GM06990 (cell line): ENCODE measurements at regions not wholly inside any gene's neighbourhood (a gene's known extent, or its start where the extent isn't known, plus 50 kb on each side); places are given as distances from the start of the nearest gene placed in this dataset.

Source experiments
- DNase-seq: peaks from one replicate; pipeline ENCODE4 v3.0.0-alpha.2; 2011; ENCODE audit not compliant: insufficient read length; ENCODE audit errors: extremely low read depth
- H3K27me3 ChIP-seq: replicated peaks from 2 replicates; pipeline ENCODE4 v1.6.0; 2011; ENCODE audit warnings: low read length; ENCODE audit not compliant: control insufficient read depth, insufficient read depth
- H3K36me3 ChIP-seq: 2 replicates; pipeline ENCODE4 v1.5.1; 2011; ENCODE audit warnings: low read length; ENCODE audit not compliant: control insufficient read depth, insufficient read depth
- H3K4me3 ChIP-seq: replicated peaks from 2 replicates; pipeline ENCODE4 v1.5.1; 2011; ENCODE audit warnings: low read depth, mild to moderate bottlenecking, control low read depth, low read length
- TF ChIP-seq, protein P1 (sequence below): IDR thresholded peaks from 2 replicates; pipeline ENCODE4 v1.5.1; 2011; ENCODE audit warnings: low read length, control low read depth, mild to moderate bottlenecking, inconsistent platforms; ENCODE audit not compliant: insufficient read depth, poor library complexity, severe bottlenecking

DNA sequence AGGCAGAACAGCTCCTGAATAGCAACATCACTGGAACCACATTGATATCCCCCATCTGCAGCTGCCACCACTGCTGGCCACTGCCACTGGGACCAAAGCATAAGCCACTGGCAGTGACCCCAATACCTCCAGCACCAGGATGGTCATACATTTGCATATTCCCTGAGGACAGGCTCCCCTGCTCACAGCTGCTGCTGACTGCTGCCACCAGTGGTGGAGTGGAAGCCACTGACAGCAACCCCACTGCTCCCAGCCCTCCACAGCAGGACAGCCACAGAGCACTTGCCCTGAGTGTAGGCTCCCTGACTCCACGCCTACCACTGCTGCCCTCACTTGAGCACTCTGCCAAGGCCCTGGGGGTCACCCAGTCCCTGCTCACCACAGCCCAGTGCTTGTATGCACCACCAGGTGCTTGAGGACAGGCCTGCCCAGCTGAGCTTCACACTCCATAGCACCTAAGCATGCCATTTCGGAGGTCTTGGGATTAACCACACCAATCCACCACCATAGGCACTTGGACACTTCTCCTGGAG is 327.4 kb upstream of the RPS23 start:
- DNase-seq: peak; percentile 3
- no peak overlapping the region for H3K4me3 ChIP-seq
- H3K27me3 ChIP-seq: no peaks in the 10 kb centered on the region
- no peaks in the 10 kb centered on the region for H3K36me3 ChIP-seq
- TF ChIP-seq, protein P1, sequence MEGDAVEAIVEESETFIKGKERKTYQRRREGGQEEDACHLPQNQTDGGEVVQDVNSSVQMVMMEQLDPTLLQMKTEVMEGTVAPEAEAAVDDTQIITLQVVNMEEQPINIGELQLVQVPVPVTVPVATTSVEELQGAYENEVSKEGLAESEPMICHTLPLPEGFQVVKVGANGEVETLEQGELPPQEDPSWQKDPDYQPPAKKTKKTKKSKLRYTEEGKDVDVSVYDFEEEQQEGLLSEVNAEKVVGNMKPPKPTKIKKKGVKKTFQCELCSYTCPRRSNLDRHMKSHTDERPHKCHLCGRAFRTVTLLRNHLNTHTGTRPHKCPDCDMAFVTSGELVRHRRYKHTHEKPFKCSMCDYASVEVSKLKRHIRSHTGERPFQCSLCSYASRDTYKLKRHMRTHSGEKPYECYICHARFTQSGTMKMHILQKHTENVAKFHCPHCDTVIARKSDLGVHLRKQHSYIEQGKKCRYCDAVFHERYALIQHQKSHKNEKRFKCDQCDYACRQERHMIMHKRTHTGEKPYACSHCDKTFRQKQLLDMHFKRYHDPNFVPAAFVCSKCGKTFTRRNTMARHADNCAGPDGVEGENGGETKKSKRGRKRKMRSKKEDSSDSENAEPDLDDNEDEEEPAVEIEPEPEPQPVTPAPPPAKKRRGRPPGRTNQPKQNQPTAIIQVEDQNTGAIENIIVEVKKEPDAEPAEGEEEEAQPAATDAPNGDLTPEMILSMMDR: no peak

DNA sequence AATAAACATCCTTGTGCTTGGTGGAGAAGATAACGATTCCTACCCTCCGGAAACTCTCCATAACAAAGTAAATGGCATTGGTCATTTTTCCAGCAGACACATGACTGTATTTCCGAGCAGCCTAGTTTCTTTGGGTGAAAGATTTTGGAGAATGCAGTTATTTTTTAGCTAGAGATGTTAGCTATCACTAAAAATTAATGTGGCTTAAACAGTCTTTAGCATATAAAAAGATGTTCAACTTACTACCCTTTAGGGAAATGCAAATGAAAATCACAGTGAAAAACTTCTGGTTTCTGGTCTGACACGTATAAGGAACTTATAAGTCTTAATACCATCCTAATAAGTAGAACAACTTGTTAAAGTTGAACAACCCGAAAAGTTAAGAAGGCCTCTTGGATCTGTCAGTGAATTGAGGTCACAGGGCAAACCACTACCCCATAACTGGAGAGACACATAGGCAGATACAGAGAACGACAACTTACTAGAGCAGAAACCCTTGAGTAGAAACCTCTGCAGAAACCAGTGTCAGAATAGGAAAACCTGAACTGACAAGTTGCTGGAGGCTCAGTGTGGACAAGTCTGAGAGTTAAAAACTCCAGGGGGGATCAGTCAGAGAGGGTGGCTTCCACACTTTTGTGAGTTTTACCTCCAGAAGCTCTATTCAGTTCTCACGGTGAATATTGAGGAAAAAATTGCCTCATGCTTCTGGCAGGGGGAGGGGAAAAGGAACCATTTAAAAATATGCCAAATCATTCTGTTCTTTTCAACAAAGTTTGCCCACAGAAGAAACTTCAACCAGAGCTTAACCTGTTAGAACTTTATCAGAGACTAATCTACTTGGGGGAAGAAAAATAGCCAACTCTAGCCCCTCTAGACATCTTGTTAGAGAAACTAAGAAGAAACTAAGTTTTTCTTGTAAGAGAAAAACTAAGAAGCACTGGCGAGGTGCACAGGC is 325.2 kb upstream of the RPS23 start:
- TF ChIP-seq, protein P1: no peak

DNA sequence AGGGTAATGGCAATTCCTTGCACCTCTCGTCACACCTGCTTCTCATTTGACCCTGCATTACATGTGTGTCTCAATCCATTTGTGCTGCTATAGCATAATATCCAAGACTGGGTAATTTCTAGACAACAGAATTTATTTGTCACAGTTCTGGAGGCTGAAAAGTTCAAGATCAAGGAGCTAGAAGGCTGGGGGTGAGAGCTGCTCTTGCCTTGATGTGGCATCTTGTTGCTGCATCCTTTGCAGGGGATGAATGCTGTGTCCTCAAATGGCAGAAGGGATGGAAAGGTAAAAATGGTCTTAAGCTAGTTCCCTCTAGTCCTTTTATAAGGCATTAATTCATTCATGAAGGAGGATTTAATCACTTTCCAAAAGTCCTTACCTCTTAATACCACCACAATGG is 323.7 kb upstream of the RPS23 start:
- DNase-seq: no peak
- Histone ChIP-seq H3K27me3 (no peaks in the 10 kb centered on the region), H3K4me3 (no peak overlapping the region), H3K36me3 (no peaks in the 10 kb centered on the region)
- TF ChIP-seq, protein P1: no peak

More for the DNA sequence above, 325.2 kb upstream of the RPS23 start:
- DNase-seq: no peak
- no peak overlapping the region for H3K4me3 ChIP-seq
- H3K36me3 ChIP-seq: no peaks in the 10 kb centered on the region
- no peaks in the 10 kb centered on the region for H3K27me3 ChIP-seq

DNA sequence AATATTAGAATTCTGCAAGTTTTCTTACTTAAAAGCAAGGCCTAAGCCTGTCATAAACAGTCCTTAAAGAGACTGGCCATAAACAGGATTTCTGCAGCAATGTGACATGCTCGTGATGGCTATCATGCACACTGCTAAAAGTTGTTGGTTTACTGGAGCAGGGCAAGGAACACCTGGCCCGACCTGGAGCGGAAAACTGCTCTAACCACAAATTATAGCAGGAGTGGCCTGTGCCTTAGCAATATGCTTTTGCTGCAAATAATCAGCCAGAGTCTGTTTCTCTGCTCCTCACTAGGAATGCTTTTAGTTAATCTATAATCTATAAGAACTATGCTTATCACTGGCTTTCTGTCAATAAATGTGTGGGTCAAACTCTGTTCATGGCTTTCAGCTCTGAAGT is 322.9 kb upstream of the RPS23 start:
- no peaks in the 10 kb centered on the region for H3K36me3 ChIP-seq
- no peak overlapping the region for H3K4me3 ChIP-seq
- H3K27me3 ChIP-seq: no peaks in the 10 kb centered on the region
- TF ChIP-seq, protein P1: no peak
- DNase-seq: no peak

DNA sequence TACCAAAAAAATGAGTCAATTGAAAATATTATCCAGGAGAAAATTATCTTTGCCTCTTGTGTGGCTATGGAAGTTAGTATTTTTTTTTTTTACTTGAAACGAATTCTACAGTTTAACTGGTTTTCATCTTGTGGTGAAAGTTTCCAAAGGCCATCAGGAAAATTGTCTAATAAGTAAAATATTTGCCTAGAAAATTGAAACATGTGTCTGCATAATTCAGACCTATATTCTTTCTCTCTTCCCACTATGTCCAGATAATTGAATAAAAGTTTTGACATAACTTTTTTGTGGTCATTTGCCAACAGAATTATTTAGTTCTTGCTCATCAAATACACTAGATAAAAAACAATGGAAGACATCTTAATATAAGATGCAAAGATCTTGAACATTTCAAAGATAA is 321.5 kb upstream of the RPS23 start:
- no peak for DNase-seq
- no peaks in the 10 kb centered on the region for H3K36me3 ChIP-seq
- no peaks in the 10 kb centered on the region for H3K27me3 ChIP-seq
- TF ChIP-seq, protein P1: no peak
- no peak overlapping the region for H3K4me3 ChIP-seq
